ENCODE measurements at regions not wholly inside any gene's neighbourhood (a gene's known extent, or its start where the extent isn't known, plus 50 kb on each side); places are given as distances from the start of the nearest gene placed in this dataset.
"Not testable (repeated sequence)": the region's sequence is repeated elsewhere in the genome, so short reads cannot be mapped to it uniquely, and the experiment has no call there.

- no peak for DNase-seq (ENCODE audit: low read depth in 2 of 2)
These were observed 591.5 kb upstream of the ID4 start for GRCh38 chr6:19245656-19246055.

DNA sequence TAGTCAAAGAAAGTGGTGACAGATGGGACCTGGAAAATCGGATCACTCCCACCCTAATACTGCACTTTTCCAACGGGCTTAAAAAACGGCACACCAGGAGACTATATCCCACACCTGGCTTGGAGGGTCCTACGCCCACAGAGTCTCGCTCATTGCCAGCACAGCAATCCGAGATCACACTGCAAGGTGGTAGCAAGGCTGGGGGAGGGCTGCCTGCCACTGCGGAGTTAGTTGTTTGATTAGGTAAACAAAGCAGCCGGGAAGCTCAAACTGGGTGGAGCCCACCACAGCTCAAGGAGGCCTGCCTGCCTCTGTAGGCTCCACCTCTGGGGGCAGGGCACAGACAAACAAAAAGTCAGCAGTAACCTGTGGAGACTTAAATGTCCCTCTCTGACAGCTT is 590.0 kb upstream of the ID4 start:
- not testable (repeated sequence) for DNase-seq (ENCODE audit: low read depth in 2 of 2)

DNA sequence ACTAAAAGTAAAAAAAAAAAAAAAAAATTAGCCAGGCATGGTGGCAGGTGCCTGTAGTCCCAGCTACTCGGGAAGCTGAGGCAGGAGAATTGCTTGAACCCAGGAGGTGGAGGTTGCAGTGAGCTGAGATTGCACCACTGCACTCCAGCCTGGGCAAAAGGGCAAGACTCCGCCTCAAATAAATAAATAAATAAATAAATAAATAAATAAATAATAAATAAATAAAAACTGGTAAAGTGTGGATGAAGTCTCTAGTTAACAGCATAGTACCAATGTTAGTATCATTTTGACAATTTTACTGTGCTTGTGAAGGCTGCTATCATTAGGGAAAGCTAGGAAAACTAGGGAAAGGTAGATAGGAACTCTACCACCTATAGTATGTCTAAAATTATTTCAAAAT is 581.0 kb upstream of the ID4 start:
- not testable (repeated sequence) for DNase-seq (ENCODE audit: low read depth in 2 of 2)

GRCh38 chr6:19261642-19262041 is 575.5 kb upstream of the ID4 start:
- no peak for DNase-seq (ENCODE audit: low read depth in 2 of 2)

DNA sequence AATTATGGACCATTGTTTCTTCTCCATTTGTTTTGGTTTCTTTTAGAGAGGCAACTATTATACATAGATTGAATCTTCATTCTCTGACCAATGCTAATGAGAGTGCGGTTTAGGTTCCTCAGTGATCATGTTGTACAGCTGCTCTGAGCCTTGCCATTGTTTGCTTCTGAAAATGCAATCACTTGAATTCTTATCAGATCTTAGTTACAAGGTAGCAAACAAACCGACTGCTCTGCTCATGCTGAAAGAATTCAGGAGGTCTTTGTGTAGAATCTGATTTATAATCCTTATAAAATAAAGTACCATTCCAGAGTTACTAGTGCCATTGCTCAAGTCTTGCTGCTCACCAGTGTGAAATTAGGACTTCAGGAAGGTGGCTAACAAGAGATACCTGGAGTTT is 569.1 kb upstream of the ID4 start:
- DNase-seq (ENCODE audit: low read depth in 2 of 2) = no peak

DNA sequence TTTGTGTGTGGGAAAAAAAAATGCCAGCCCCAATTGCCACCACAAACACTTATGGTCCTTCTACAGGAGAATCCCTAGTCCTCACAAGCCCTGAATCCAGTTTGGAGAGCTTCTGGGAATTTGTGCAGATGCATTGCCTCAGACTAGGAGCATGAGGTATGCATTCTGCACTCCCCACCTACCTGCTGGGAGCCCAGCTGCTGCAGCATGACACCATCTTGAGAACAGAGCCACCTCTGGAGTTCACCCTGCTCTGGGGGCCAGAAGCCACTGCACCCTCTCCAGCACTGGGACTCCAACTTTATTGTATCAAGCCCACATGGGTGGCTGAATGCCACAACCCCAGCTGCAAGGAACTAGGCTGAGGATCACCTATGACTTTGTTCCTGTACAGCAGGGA is 568.5 kb upstream of the ID4 start:
- no peak for DNase-seq (ENCODE audit: low read depth in 2 of 2)

- no peak for DNase-seq (ENCODE audit: low read depth in 2 of 2)
These were observed 567.8 kb upstream of the ID4 start for GRCh38 chr6:19269341-19269898.

DNA sequence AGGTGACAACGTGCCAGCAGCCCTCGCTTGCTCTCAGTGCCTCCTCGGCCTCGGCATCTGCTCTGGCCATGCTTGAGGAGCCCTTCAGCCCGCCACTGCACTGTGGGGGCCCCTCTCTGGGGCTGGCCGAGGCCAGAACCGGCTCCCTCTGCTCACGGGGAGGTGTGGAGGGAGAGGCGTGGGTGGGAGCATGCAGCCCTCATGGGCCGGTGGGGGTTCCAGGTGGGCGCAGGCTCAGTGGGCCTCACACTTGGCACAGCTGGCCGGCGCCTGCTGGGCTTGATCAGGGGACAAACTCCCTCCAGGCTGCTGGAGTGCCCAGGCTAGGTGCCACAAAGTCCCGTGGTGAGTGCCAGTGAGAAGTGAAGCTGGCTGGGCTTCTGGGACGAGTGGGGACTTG is 566.6 kb upstream of the ID4 start:
- no peak for DNase-seq (ENCODE audit: low read depth in 2 of 2)

DNA sequence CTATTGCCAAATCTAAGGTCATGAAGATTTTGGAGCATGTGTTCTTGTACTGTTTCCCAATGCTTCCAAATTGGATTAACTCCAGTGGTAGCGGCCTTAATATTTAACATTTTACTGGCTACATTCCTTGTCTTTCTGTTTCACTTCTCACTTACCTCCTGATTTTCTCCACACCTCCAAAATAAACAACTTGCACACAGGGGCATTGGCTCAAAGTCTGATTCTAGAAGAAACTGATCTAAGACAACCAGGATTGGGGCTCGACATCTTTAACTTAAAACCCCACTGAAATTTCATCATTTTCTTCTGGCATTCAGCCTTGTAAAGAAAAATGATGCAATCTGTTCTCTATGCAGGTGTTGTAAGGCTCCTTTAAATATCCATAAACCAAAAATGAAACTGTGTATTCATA is 557.9 kb upstream of the ID4 start:
- DNase-seq (ENCODE audit: low read depth in 2 of 2) = no peak

DNA sequence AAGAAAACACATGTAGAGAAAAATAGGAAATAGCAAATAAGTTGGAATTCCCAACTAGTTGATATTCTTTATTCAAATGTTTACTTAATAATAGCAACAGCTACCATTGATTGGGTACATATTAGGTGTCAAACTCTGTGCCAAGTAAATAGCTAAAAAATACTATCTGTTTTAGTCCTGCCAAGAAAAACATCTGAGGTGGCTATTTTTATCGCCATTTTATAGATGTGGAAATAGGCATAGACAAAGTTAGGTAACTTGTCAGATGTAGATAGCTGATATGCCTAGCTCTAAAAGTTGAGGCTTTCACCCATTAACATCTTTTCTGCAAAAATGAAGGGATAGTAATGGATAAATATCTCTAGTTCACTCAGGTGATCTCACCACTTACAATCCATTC is 549.2 kb upstream of the ID4 start:
- DNase-seq (ENCODE audit: low read depth in 2 of 2) = no peak

DNA sequence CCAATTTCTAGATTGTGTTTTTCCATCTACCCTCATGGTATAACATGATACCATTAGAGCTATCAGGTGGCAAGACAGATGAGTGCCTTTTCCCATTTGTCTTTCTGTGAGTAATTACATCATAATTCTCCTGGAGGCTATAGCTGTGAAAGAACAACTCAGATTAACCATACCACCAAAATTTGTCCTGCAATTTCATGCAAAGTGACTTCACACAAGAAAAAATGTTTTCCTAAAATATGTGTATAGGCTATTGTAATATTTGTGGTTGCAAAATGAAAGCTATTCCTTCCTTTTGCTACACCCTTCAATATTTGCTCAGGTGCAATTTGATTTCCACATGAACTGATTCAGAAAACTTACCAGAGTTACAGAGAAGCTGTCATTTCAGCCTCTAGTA is 547.7 kb upstream of the ID4 start:
- DNase-seq (ENCODE audit: low read depth in 2 of 2) = no peak

DNA sequence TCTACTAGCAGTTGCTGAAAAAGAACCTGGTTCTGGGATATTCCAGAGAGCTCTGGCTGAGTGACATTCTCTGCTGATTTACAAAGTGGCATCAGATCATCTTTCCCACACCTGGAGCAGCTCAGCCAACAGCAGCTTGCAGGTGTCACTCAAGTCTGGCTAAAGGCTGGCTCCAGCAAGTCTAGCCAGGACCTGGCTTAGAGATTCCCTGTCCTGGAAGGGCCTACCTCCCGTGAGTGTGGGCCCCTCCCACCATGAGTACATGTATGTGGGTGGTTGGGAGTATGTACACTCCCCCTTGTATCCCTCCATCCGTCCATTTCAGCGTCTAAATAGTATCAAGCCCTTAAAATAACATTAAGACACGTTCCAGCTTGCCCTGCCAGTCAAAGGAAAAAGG is 539.3 kb upstream of the ID4 start:
- no peak for DNase-seq (ENCODE audit: low read depth in 2 of 2)

GRCh38 chr6:19298421-19298820 is 538.7 kb upstream of the ID4 start:
- no peak for DNase-seq (ENCODE audit: low read depth in 2 of 2)

- DNase-seq (ENCODE audit: low read depth in 2 of 2) = no peak
These were observed 538.0 kb upstream of the ID4 start for GRCh38 chr6:19299129-19299528.

- no peak for DNase-seq (ENCODE audit: low read depth in 2 of 2)
These were observed 535.2 kb upstream of the ID4 start for GRCh38 chr6:19301980-19302379.

GRCh38 chr6:19303383-19303782 is 533.8 kb upstream of the ID4 start:
- no peak for DNase-seq (ENCODE audit: low read depth in 2 of 2)

DNA sequence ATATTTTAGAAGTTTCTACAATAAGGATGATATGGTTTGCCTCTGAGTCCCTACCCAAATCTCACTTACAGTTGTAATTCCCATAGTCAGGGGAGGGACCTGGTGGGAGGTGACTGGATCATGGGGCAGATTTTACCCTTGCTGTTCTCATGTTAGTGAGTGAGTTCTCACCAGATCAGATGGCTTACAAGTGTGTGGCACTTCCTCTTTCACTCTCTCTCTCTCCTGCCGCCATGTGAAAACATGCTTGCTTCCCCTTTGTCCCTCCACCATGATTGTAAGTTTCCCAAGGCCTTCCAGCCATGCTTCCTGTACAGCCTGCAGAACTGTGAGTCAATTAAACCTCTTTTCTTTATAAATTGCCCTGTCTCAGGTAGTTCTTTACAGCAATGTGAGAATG is 527.5 kb upstream of the ID4 start:
- DNase-seq (ENCODE audit: low read depth in 2 of 2) = no peak

DNA sequence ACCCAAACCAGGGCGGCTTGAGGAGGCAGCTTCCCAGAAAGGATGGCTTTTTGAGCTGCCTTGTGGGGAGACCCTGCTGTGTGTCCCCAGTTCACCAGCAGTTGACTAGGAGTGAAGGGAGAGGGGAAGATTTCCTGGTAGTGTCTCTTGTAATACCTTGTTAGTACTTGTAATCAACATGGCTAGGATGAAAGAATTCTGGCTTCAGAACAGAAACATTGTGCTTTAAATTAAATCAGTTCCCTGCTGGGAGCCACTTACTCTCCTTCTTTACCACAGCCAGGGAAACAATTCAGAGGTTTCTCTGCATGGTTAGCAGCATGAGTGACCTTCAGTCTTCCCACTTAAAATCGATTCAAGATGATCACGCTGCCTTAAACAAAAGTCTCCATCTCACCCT is 525.4 kb upstream of the ID4 start:
- DNase-seq (ENCODE audit: low read depth in 2 of 2) = no peak

- DNase-seq (ENCODE audit: low read depth in 2 of 2) = no peak
These were observed 524.8 kb upstream of the ID4 start for GRCh38 chr6:19312241-19312978.

DNA sequence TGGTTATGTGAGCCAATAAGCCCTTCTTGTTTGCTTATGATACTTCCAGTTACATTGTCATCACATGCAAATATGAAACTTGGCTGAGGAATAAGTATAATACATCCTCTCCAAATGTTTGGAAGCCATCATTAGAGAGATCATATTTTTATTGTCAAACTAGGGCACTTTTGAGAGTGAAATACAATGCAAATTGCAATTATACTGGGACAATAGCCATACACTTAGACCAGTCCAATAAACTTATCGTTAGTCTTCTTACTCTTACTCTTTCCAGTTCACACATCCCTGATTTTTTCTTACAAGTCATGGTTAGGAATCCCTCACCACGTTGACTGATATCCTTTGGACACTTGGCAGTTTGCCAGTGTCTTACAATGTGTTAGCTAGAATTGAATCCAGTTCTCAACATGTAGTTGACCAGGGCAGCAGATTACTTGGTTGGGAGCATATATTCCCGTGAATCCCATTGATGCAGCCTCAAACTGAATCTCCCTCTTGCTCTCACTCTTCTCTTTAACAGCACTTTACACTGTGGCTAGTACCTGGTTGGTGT is 519.7 kb upstream of the ID4 start:
- no peak for DNase-seq (ENCODE audit: low read depth in 2 of 2)

GRCh38 chr6:19319005-19319404 is 518.2 kb upstream of the ID4 start:
- no peak for DNase-seq (ENCODE audit: low read depth in 2 of 2)

DNA sequence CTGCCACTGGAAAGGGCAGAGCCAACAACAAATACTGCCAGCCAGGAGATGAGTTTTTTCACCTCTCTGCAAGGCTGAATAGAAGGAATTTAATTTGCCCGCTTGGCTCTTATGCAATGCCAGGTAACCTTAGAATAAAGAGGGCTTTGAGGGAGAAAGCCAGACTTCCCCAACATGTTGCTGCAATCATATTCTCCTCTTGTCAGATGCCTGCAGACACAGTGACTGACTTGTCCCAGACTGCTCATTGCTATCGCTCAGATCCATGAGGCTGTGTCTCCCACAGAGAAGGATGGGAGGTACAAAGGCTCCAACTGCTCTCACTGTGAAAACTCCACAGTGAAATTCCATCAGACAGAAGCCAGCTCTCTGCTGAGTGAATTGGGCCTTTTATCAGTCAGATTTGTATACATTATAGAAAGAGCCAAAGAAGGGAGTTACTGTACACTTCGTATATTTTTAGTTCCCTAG is 517.0 kb upstream of the ID4 start:
- no peak for DNase-seq (ENCODE audit: low read depth in 2 of 2)

- DNase-seq (ENCODE audit: low read depth in 2 of 2) = no peak
These were observed 514.3 kb upstream of the ID4 start for GRCh38 chr6:19322691-19323485.
